ENCODE measurements at regions not wholly inside any gene's neighbourhood (a gene's known extent, or its start where the extent isn't known, plus 50 kb on each side); places are given as distances from the start of the nearest gene placed in this dataset.

GRCh38 chr2:234267534-234267933, 217.0 kb downstream of the SPP2 start:
- no peak for TF ChIP-seq CTCF (IDR thresholded peaks at IDR 0.05)

- TF ChIP-seq CTCF (IDR thresholded peaks at IDR 0.05) = no peak
Measured at GRCh38 chr2:234266952-234267351, 216.4 kb downstream of the SPP2 start.

- TF ChIP-seq CTCF (IDR thresholded peaks at IDR 0.05) = no peak
Measured at GRCh38 chr2:234265206-234265605, 214.7 kb downstream of the SPP2 start.

GRCh38 chr2:234261736-234262135, 211.2 kb downstream of the SPP2 start:
- TF ChIP-seq CTCF (IDR thresholded peaks at IDR 0.05) = no peak

- no peak for TF ChIP-seq CTCF (IDR thresholded peaks at IDR 0.05)
Measured at GRCh38 chr2:234259440-234259839, 208.9 kb downstream of the SPP2 start.

GRCh38 chr2:234258562-234259141, 208.2 kb downstream of the SPP2 start:
- no peak for TF ChIP-seq CTCF (IDR thresholded peaks at IDR 0.05)

GRCh38 chr2:234257859-234258561, 207.5 kb downstream of the SPP2 start:
- no peak for TF ChIP-seq CTCF (IDR thresholded peaks at IDR 0.05)
